HEK293 (cell line): ENCODE measurements at regions not wholly inside any gene's neighbourhood (a gene's known extent, or its start where the extent isn't known, plus 50 kb on each side); places are given as distances from the start of the nearest gene placed in this dataset.

Experiments
- CTCF ChIA-PET: fragments of 350-600 bp; formaldehyde crosslinking; extraction: SDS; loops from one replicate; lab custom pipeline; 2021; ENCODE audit warnings: antibody characterized with exemption; lab: Yijun Ruan, JAX
- POLR2A ChIA-PET: fragments of 300-600 bp; formaldehyde crosslinking; extraction: SDS; loops from one replicate; lab custom pipeline; 2020; ENCODE audit warnings: antibody characterized with exemption, inconsistent platforms; lab: Yijun Ruan, JAX
- H3K27ac ChIP-seq: fragments of 200-500 bp; sonication (Bioruptor generic); 2 replicates; pipeline ENCODE4 v1.5.1; 2014; ENCODE audit warnings: low read depth, low read length, control low read depth, inconsistent platforms; ENCODE audit errors: extremely low read depth
- H3K36me3 ChIP-seq, 2 experiments: fragments of 200-500 bp in 1 of 2; sonication (Bioruptor generic) in 1 of 2; 1 replicate in 1 of 2; 2 replicates in 1 of 2; pipeline ENCODE4 v1.5.1; 2014 to 2017; ENCODE audit warnings: inconsistent platforms in 2 of 2, low read length in 2 of 2; ENCODE audit not compliant: control insufficient read depth in 2 of 2, insufficient read depth in 1 of 2
- H3K4me1 ChIP-seq: fragments of 200-500 bp; sonication (Bioruptor generic); 2 replicates; pipeline ENCODE4 v1.5.1; 2014; ENCODE audit warnings: mild to moderate bottlenecking, low read length, inconsistent platforms; ENCODE audit not compliant: control insufficient read depth, insufficient read depth
- H3K4me3 ChIP-seq: 2 replicates; pipeline ENCODE4 v1.5.1; 2011; ENCODE audit warnings: low read depth, mild to moderate bottlenecking, control low read depth, low read length, moderate library complexity
- H3K9me3 ChIP-seq: fragments of 200-500 bp; sonication (Bioruptor generic); 2 replicates; pipeline ENCODE4 v1.5.1; 2014; ENCODE audit warnings: low read depth, low read length, inconsistent platforms; ENCODE audit not compliant: control insufficient read depth, insufficient read depth
- HOXC10 ChIP-seq: sonication (generic); formaldehyde crosslinking; IDR thresholded peaks from 2 replicates; pipeline ENCODE4 v1.8.1; 2023; ENCODE audit warnings: mild to moderate bottlenecking, missing genetic modification reagents
- ZBTB10 ChIP-seq: fragments of 450-650 bp; formaldehyde crosslinking; IDR thresholded peaks from 2 replicates; pipeline ENCODE4 v1.5.1; 2016; ENCODE audit warnings: missing biosample characterization, missing genetic modification characterization
- ZBTB17 ChIP-seq: fragments of 450-650 bp; formaldehyde crosslinking; IDR thresholded peaks from 2 replicates; pipeline ENCODE4 v1.5.1; 2016; ENCODE audit warnings: missing biosample characterization, missing genetic modification characterization
- ZBTB6 ChIP-seq: fragments of 450-650 bp; formaldehyde crosslinking; IDR thresholded peaks from 2 replicates; pipeline ENCODE4 v1.5.1; 2017; ENCODE audit warnings: missing biosample characterization, missing genetic modification characterization
- ZBTB7A ChIP-seq: fragments of 450-650 bp; formaldehyde crosslinking; IDR thresholded peaks from 2 replicates; pipeline ENCODE4 v1.5.1; 2016; ENCODE audit warnings: low read depth, missing biosample characterization, missing genetic modification characterization
- ZNF18 ChIP-seq: fragments of 450-650 bp; formaldehyde crosslinking; IDR thresholded peaks from 2 replicates; pipeline ENCODE4 v1.5.1; 2016; ENCODE audit warnings: missing biosample characterization, missing genetic modification characterization
- ZNF292 ChIP-seq: fragments of 450-650 bp; formaldehyde crosslinking; IDR thresholded peaks from 2 replicates; pipeline ENCODE4 v1.5.1; 2016; ENCODE audit warnings: low read depth, missing biosample characterization, missing genetic modification characterization, borderline replicate concordance
- ZNF398 ChIP-seq: fragments of 450-650 bp; formaldehyde crosslinking; IDR thresholded peaks from 2 replicates; pipeline ENCODE4 v1.5.1; 2017; ENCODE audit warnings: missing biosample characterization, missing genetic modification characterization
- ZNF580 ChIP-seq: fragments of 450-650 bp; formaldehyde crosslinking; IDR thresholded peaks from 2 replicates; pipeline ENCODE4 v1.5.1; 2016; ENCODE audit warnings: missing biosample characterization, missing genetic modification characterization
- ZNF624 ChIP-seq: fragments of 450-650 bp; formaldehyde crosslinking; IDR thresholded peaks from 2 replicates; pipeline ENCODE4 v1.5.1; 2017; ENCODE audit warnings: missing biosample characterization, missing genetic modification characterization
- ZNF747 ChIP-seq: fragments of 450-650 bp; formaldehyde crosslinking; IDR thresholded peaks from 2 replicates; pipeline ENCODE4 v1.5.1; 2016; ENCODE audit warnings: missing biosample characterization, missing genetic modification characterization
- ZNF768 ChIP-seq: fragments of 450-650 bp; formaldehyde crosslinking; IDR thresholded peaks from 2 replicates; pipeline ENCODE4 v1.5.1; 2018; ENCODE audit warnings: missing biosample characterization, mild to moderate bottlenecking, missing genetic modification characterization

- no peaks in the 10 kb centered on the region for H3K9me3 ChIP-seq
- ChIA-PET POLR2A (interaction anchor here (0.9 kb wide), 1 partner anchor 105 kb away, joined by 3 read pairs; the partner anchor contains the start of gene KLF6), CTCF (no interaction called here)
- H3K27ac ChIP-seq = no peak overlapping the region
- no peak for TF ChIP-seq ZNF580 (tag by site-specific recombination)
- TF ChIP-seq ZBTB7A (tag by site-specific recombination) = no peak
- no peak for TF ChIP-seq ZNF768 (tag by site-specific recombination)
- no peak for TF ChIP-seq ZNF624 (tag by site-specific recombination)
- TF ChIP-seq ZNF398 (tag by site-specific recombination) = no peak
- TF ChIP-seq ZNF747 (tag by site-specific recombination) = no peak
- no peak for TF ChIP-seq ZBTB6 (tag by site-specific recombination)
- TF ChIP-seq ZNF292 (tag by site-specific recombination) = no peak
- no peaks in the 10 kb centered on the region for H3K4me1 ChIP-seq
- no peak overlapping the region for H3K4me3 ChIP-seq
- H3K36me3 ChIP-seq = no peaks in the 10 kb centered on the region
Measured at GRCh38 chr10:3679950-3680629, 104.9 kb downstream of the KLF6 start.

GRCh38 chr10:3678629-3679227 is 106.3 kb downstream of the KLF6 start:
- no peaks in the 10 kb centered on the region for H3K4me1 ChIP-seq
- POLR2A ChIA-PET = no interaction called here
- CTCF ChIA-PET = no interaction called here
- no peaks in the 10 kb centered on the region for H3K9me3 ChIP-seq
- H3K36me3 ChIP-seq = no peaks in the 10 kb centered on the region
- H3K27ac ChIP-seq = no peak overlapping the region
- no peak overlapping the region for H3K4me3 ChIP-seq
- TF ChIP-seq HOXC10 (CRISPR knock-in tag) (no peak), ZBTB10 (tag by site-specific recombination) (peak; percentile 99)

GRCh38 chr10:3676564-3676963 is 108.4 kb downstream of the KLF6 start:
- Histone ChIP-seq H3K27ac (no peak overlapping the region), H3K4me1 (no peaks in the 10 kb centered on the region), H3K36me3 (no peaks in the 10 kb centered on the region)
- CTCF ChIA-PET = interaction anchor here (0.7 to 1.0 kb wide), 3 partner anchors 99 to 479 kb away, joined by 3 to 4 read pairs (median 3); no protein-coding TSS in a partner anchor
- TF ChIP-seq ZBTB17 (tag by site-specific recombination) (peak; percentile 48; the same call in 1 of the 2 replicates), ZNF18 (tag by site-specific recombination) (no peak)
- TF ChIP-seq, all 188 proteins: peak for 1
- no peaks in the 10 kb centered on the region for H3K9me3 ChIP-seq
- H3K4me3 ChIP-seq = no peak overlapping the region
- POLR2A ChIA-PET = no interaction called here
